Fibroblast of mammary gland (primary cell): ENCODE measurements at regions not wholly inside any gene's neighbourhood (a gene's known extent, or its start where the extent isn't known, plus 50 kb on each side); places are given as distances from the start of the nearest gene placed in this dataset.
A peak's percentile ranks its signal among the peaks of the same experiment; 100 is the strongest.

Source experiments
- DNase-seq: peaks from one replicate; pipeline ENCODE4 v3.0.0-alpha.2; 2010; ENCODE audit warnings: low read depth
- H3K4me3 ChIP-seq: 2 replicates; pipeline ENCODE4 v1.5.1; 2011; ENCODE audit warnings: low read depth, mild to moderate bottlenecking, low read length, moderate library complexity; ENCODE audit not compliant: control insufficient read depth
- CTCF ChIP-seq: conservative IDR thresholded peaks from 2 replicates; pipeline ENCODE4 v1.5.1; 2011; ENCODE audit warnings: low read depth, low read length, inconsistent platforms; ENCODE audit not compliant: control insufficient read depth, insufficient read depth

GRCh38 chr5:40453689-40454088 is 226.0 kb upstream of the PTGER4 start:
- TF ChIP-seq CTCF, result no peak
- no peak for DNase-seq
- H3K4me3 ChIP-seq, result no peak overlapping the region

- TF ChIP-seq CTCF, result no peak
- no peak overlapping the region for H3K4me3 ChIP-seq
- DNase-seq, result no peak
Observed at GRCh38 chr5:40452874-40453624, 226.7 kb upstream of the PTGER4 start.

- DNase-seq, result peak; percentile 78
- no peak overlapping the region for H3K4me3 ChIP-seq
- no peak for TF ChIP-seq CTCF
Observed at GRCh38 chr5:40447438-40447837, 232.3 kb upstream of the PTGER4 start.

GRCh38 chr5:40446910-40447309 is 232.8 kb upstream of the PTGER4 start:
- peak; percentile 96 for DNase-seq
- TF ChIP-seq CTCF, result no peak
- no peak overlapping the region for H3K4me3 ChIP-seq

- no peak for TF ChIP-seq CTCF
- H3K4me3 ChIP-seq, result no peak overlapping the region
- peak; percentile 27 for DNase-seq
Observed at GRCh38 chr5:40442346-40442745, 237.4 kb upstream of the PTGER4 start.

GRCh38 chr5:40441733-40442132 is 238.0 kb upstream of the PTGER4 start:
- no peak for TF ChIP-seq CTCF
- H3K4me3 ChIP-seq, result no peak overlapping the region
- no peak for DNase-seq
